Endothelial cell of umbilical vein (primary cell): ENCODE measurements at regions not wholly inside any gene's neighbourhood (a gene's known extent, or its start where the extent isn't known, plus 50 kb on each side); places are given as distances from the start of the nearest gene placed in this dataset.

Source experiments
- EZH2 ChIP-seq: IDR thresholded peaks from 2 replicates; pipeline ENCODE4 v1.6.1; 2012; ENCODE audit warnings: borderline replicate concordance, low read depth, mild to moderate bottlenecking, moderate library complexity, low read length, inconsistent platforms; ENCODE audit not compliant: severe bottlenecking
- TF ChIP-seq, protein P1 (sequence below), 2 donors: IDR thresholded peaks; 1 replicate in 1 of 2; 2 replicates in 1 of 2; pipeline ENCODE4 v1.5.1; 2011; ENCODE audit warnings: low read length in 2 of 2, mild to moderate bottlenecking in 2 of 2, moderate library complexity in 2 of 2, control low read depth in 1 of 2, inconsistent platforms in 1 of 2, low read depth in 1 of 2; ENCODE audit not compliant: insufficient read depth in 1 of 2; ENCODE audit errors: extremely low read depth in 1 of 2

DNA sequence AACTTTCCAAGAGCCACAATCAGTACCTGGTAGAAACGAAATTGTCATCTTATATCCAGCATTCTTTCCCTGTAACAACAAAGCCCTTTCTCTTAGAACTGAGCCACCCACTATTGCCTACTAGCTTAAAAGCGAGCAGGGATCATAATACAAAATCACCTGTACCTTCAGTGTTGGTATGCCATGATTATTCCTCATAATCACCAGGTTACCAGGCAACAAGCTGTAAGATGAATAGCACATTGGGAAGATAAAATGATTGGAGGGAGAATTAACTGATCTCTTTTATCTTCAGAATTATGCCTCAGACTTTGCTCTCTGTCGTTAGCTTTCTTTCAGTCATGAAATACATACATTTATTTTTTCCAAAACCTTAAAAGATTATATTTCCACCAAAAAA lies 345.6 kb downstream of the PRELID2 start:
- TF ChIP-seq, protein P1, sequence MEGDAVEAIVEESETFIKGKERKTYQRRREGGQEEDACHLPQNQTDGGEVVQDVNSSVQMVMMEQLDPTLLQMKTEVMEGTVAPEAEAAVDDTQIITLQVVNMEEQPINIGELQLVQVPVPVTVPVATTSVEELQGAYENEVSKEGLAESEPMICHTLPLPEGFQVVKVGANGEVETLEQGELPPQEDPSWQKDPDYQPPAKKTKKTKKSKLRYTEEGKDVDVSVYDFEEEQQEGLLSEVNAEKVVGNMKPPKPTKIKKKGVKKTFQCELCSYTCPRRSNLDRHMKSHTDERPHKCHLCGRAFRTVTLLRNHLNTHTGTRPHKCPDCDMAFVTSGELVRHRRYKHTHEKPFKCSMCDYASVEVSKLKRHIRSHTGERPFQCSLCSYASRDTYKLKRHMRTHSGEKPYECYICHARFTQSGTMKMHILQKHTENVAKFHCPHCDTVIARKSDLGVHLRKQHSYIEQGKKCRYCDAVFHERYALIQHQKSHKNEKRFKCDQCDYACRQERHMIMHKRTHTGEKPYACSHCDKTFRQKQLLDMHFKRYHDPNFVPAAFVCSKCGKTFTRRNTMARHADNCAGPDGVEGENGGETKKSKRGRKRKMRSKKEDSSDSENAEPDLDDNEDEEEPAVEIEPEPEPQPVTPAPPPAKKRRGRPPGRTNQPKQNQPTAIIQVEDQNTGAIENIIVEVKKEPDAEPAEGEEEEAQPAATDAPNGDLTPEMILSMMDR (IDR thresholded peaks at IDR 0.05; ENCODE audit: extremely low read depth in 1 of 2, insufficient read depth in 1 of 2, low read depth in 1 of 2, low read length in 2 of 2), result no peak
- TF ChIP-seq EZH2, result no peak
